Ammon's horn (tissue), 1 donor: ENCODE measurements at regions not wholly inside any gene's neighbourhood (a gene's known extent, or its start where the extent isn't known, plus 50 kb on each side); places are given as distances from the start of the nearest gene placed in this dataset.

Experiments used
- DNase-seq: peaks from one replicate; pipeline ENCODE4 v3.0.0-alpha.2; 2016; ENCODE audit warnings: low spot score

DNA sequence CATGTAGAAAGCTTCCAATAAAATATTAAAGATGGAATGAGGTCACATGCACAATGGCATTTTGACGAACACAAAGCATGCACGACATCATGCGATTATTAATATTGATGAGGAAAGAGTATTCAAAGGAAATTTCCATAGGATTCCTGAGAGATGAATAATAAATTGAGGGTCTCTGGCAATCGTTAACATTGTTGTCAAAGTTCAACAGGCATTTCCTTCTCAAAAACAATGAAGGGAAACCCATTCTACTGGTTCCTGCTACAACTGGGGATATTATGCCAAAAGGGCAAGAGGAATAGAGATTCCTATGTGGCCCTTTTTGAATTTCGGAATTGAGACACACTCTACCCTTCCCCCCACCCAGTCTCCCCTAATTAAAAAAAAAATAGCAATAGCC, 128.3 kb upstream of the NUDT7 start:
- DNase-seq = no peak

DNA sequence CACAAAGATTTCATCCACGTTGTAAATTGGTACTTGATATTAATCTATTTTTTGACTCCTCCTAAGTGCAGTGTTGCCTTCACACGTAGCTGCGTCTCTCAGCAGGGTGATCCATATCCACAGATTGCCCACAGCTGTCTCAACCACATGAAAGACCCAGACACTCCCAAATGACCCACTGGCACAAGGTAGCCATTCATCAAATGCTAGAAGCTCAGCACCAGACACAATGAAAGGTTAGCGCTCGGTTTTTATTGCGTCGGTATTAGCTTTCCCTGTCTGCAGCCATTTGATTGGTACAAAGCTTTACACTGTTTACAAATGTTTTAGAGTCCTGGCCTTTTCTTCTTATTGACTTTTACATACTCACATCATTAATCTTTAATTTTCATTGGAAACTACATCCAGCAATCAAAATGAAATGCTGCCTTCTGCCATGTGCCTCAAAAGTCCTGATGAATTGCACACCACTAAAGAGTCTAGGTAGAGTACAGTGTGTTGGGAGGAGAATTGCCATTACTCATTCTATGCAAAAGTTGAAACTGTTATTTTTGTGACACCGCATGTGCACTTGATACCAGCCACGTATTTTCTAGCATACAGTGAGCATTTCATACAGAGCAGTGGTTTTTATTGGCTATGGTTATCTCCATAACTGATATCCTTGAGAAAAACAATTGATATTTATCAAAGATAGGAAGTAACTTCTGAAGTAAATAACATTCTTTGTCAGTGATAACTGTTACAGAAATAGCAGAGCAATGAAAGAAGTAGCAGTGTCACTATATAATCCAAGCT, 127.3 kb upstream of the NUDT7 start:
- no peak for DNase-seq

DNA sequence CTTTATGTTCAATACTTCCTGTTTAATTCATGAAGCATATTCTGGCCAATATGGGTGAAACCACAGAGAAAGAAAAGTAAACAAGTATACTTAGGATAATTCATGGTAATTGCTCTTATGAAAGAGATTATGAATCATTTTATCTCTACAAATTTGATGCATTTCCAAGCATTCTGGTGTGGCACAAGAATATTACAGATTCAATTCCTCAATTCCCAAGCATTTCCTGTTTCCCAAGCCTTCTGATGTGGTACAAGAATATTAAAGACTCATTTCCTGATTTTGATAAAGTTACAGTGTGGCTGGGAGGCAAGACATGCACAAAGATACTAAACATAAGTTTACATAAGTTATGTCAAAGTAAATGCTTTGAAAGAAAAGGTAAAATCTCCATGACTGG, 126.1 kb upstream of the NUDT7 start:
- DNase-seq = no peak

GRCh38 chr16:77599793-77600415, 122.4 kb upstream of the NUDT7 start:
- DNase-seq = peak; percentile 35

- no peak for DNase-seq
Measured at GRCh38 chr16:77600555-77600954, 121.8 kb upstream of the NUDT7 start.

DNA sequence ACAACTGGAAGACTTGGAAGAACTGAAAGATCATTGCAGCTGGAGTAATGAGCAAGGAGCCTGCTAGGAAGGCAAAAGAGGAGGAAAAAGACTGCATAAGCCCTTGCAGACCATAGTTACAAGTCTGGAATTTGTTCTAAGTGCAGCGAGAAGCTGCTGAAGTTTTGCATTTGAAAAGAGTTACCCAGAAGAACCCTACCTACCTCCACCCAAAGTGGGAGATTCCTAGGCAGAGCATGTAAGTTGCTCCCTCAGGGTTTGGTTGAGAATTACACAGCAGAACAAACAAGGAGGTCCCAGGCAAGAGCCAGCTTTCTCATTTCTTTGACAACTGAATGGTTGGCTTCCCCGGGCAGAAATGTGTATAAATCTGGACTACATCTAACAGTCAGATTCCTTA, 118.7 kb upstream of the NUDT7 start:
- no peak for DNase-seq

GRCh38 chr16:77610496-77610895, 111.8 kb upstream of the NUDT7 start:
- DNase-seq = no peak

DNA sequence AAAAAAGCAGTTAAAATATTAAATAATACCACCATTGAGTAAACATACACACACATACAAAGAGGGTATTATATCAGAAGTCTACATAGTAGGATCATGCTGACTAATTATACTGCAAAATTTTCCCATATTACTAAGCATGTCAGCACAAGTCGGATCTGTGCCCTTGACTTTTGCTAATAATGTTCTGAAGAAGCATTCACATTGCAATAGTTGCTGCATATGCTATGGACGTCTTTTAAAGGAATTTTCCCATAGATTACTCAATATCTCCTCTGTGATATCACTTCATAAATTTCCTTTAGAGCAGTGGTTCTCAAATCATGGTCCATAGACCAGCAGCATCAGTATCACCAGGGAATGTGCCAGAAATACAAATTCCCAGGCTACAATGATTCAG, 110.9 kb upstream of the NUDT7 start:
- no peak for DNase-seq

GRCh38 chr16:77612596-77612995, 109.7 kb upstream of the NUDT7 start:
- no peak for DNase-seq

GRCh38 chr16:77613095-77613494, 109.2 kb upstream of the NUDT7 start:
- no peak for DNase-seq

DNA sequence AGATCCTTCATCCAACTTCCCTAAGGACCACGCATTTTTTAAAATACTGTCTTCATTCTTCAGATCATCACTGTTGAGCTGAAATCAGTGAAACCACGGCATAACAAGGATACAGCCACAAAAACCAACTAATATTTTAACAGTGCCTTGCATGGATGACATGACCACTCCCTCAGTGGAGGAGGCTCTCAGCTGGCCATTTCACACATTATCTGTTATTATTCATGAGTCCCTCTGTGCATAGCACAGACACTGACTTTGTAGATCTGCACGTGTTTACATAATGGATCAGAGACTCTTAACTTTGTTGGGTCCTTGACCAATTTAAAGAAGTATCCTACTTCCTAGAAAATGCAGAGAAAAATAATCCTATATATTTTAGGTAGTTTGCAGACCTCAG, 104.8 kb upstream of the NUDT7 start:
- DNase-seq = no peak

GRCh38 chr16:77617996-77618395, 104.3 kb upstream of the NUDT7 start:
- no peak for DNase-seq

DNA sequence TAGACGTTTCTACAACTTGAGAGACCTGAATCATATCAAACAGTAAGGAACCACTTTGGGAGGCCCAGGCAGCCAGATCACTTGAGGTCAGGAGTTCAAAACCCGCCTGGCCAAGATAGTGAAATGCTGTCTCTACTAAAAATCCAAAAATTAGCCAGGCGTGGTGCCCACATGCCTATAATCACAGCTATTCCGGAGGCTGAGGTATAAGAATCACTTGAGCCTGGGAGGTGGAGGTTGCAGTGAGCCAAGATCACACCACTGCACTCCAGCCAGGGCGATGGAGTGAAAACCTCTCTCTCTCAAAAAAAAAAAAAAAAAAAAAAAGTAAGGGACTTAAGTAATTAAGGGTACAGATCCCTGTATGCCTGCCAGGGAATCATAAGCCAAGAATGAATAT, 103.4 kb upstream of the NUDT7 start:
- no peak for DNase-seq

- DNase-seq = no peak
Measured at GRCh38 chr16:77624085-77624484, 98.2 kb upstream of the NUDT7 start.

GRCh38 chr16:77636615-77637014, 85.7 kb upstream of the NUDT7 start:
- DNase-seq = no peak

- DNase-seq = no peak
Measured at GRCh38 chr16:77637940-77638339, 84.4 kb upstream of the NUDT7 start.

DNA sequence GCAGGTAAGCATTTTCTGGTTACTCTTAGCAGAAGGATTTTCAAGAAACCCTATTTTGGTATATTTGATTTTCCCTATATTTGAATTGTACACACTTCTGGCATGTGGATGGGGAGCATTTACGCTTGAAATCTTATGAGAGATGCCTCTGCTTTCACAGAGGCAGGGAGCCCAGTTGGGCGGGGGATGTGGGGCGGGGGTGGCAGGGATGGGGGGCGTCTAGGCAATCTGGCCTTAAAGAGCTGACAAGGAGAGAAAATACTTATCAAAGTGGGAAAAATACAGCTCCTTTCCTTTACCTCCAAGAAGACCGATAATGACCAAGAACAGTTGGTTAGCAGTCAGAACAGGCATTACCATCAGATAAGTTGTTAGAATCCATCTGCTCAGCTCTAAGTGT, 79.1 kb upstream of the NUDT7 start:
- DNase-seq = no peak

DNA sequence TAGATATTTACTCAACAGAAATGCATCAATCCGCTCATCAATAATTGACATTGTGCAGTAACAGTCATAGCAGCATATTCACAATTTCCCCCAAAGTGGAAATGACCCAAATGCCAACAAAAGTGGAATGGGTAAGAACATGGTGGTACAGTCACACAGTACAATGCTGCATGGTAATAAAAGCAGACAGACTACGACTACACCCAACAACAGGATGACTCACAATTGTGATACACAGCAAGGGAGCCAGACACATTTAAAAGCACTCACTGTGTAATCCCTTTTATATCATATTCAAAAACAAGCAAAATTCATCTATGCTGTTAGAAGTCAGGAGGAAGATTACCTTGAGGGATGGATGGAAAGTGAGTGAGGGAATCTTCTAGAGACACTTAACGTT, 76.5 kb upstream of the NUDT7 start:
- no peak for DNase-seq

- DNase-seq = no peak
Measured at GRCh38 chr16:77647726-77648125, 74.6 kb upstream of the NUDT7 start.

DNA sequence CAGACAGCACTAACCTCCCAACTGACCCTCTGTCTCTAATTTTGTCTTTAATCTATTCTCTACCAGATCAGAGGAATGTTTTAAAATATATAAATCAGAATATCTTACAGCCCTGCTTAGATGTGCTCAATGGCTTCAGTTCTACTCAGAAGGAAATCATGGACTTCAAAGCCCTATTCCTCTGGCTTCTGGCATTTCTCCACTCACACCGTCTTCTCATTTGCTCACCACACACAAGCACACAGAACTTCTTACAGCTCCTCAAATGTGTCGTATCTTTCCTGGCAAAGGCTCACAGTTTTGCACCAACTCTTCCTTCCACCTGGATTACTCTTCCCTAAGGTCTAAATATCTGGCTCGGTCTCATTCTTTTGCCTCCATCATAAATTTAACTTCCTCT, 71.6 kb upstream of the NUDT7 start:
- no peak for DNase-seq

GRCh38 chr16:77652399-77652798, 69.9 kb upstream of the NUDT7 start:
- no peak for DNase-seq

DNA sequence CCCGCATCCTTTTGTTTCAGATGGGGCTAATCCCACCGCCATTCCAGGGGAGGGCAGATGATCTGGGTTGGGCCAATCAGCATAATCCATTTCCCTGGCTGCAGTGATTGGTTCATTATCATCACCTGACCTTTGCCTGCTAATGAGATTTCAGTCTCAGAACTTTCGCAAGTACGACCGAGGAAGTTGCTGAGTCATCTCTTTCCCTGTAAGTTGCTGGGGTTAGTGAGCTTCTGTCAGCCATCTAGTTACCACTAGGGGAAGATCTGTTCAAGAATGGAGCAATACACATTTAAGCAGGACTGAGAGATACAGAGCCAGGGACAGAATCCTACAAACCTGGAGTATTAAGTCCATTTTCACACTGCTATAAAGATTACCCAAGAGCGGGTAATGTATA, 65.3 kb upstream of the NUDT7 start:
- DNase-seq = no peak

DNA sequence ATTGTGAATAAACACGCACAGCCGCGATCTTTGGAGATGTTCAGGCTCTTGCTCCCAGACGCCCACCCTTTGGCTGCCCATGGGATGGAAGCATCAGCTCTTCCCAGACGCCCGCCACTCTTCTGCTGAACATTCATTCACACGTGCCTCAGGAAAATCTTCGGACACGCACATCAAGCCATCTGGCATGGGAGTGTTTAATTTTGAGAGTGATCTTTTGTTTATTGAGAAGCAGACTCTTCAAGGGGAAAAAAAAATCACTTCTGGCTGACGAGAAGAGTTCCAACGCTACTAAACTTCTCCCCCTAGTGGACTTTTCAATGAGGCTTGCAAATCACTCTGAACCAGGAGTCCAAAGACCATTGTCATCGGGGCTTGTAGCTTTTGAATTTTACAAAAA, 62.0 kb upstream of the NUDT7 start:
- peak; percentile 45 for DNase-seq

DNA sequence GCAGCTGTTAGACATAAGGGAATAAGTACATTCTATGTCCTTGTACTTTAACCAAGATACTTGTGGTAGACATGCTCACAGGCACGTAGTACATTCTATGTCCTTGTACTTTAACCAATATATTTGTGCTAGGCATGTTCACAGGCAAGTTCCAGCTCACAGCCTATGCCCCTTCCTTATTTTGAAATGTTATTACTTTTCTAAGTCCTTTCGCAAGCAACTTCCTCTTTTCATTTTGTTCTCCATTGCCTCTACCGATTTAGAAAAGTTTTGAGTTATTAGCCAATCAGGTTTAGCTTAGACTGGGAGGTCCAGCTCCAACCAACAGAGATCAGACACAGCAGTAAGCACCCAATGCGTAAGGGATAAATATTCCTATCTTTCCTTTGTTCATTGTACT, 60.1 kb upstream of the NUDT7 start:
- DNase-seq = no peak
